ENCODE measurements at regions not wholly inside any gene's neighbourhood (a gene's known extent, or its start where the extent isn't known, plus 50 kb on each side); places are given as distances from the start of the nearest gene placed in this dataset.

DNA sequence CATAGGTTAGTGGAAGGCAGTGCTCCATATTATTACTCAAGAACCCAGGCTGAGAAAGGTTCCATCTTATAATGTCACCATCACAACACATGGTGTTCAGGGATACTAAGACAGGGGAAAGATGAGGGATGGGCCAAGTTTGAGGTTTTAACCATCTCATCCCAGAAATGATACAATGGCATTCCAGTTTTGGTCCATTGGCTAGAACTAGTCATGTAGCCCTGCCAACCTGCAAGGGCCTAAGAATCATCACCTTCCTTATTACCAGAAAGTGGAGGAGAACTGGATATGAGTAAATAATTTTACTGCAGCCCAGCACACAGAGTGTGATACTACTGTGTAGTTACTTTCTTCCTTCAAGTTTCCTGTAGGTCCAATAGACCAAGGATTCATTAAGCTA is 144.5 kb upstream of the ABCA1 start:
- no peaks in the 10 kb centered on the region for H3K27me3 ChIP-seq (ENCODE audit: control insufficient read depth, insufficient read depth, low read length)
- no peak overlapping the region for H2AFZ ChIP-seq
- H3K9me3 ChIP-seq (ENCODE audit: control insufficient read depth, low read length) = no peaks in the 10 kb centered on the region
- no peak overlapping the region for H3K27ac ChIP-seq
- H3K4me1 ChIP-seq = no peaks in the 10 kb centered on the region
- H3K79me2 ChIP-seq = no peaks in the 10 kb centered on the region
- TF ChIP-seq, protein P1, sequence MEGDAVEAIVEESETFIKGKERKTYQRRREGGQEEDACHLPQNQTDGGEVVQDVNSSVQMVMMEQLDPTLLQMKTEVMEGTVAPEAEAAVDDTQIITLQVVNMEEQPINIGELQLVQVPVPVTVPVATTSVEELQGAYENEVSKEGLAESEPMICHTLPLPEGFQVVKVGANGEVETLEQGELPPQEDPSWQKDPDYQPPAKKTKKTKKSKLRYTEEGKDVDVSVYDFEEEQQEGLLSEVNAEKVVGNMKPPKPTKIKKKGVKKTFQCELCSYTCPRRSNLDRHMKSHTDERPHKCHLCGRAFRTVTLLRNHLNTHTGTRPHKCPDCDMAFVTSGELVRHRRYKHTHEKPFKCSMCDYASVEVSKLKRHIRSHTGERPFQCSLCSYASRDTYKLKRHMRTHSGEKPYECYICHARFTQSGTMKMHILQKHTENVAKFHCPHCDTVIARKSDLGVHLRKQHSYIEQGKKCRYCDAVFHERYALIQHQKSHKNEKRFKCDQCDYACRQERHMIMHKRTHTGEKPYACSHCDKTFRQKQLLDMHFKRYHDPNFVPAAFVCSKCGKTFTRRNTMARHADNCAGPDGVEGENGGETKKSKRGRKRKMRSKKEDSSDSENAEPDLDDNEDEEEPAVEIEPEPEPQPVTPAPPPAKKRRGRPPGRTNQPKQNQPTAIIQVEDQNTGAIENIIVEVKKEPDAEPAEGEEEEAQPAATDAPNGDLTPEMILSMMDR (IDR thresholded peaks at IDR 0.05) = no peak
- no peak overlapping the region for H3K4me2 ChIP-seq (ENCODE audit: low read length)
- H3K36me3 ChIP-seq (ENCODE audit: control insufficient read depth, insufficient read depth, low read length) = no peaks in the 10 kb centered on the region
- no peak overlapping the region for H3K9ac ChIP-seq
- H3K4me3 ChIP-seq (ENCODE audit: low read depth, low read length) = no peak overlapping the region

DNA sequence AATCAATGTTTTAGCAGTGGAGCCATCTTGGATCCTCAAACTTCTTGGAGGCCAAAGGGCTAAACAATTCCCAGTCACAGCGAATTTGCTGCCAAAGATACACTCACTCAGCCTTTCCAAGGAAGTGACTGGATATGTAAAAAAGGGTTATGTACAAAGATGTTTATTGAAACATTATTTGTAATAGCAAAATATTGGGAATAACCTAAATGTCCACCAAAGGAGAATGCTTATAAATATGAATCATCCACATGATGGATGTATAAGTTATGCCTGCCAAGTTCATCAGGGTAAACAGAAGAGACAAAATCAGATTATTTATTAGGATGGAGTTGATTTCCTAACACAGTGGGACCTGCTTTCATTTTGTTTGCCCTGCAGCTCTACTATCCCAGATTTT is 145.2 kb upstream of the ABCA1 start:
- H3K4me1 ChIP-seq = no peaks in the 10 kb centered on the region
- H3K4me2 ChIP-seq (ENCODE audit: low read length) = no peak overlapping the region
- H3K27me3 ChIP-seq (ENCODE audit: control insufficient read depth, insufficient read depth, low read length) = no peaks in the 10 kb centered on the region
- TF ChIP-seq, protein P1 (IDR thresholded peaks at IDR 0.05) = no peak
- no peaks in the 10 kb centered on the region for H3K36me3 ChIP-seq (ENCODE audit: control insufficient read depth, insufficient read depth, low read length)
- no peak overlapping the region for H3K4me3 ChIP-seq (ENCODE audit: low read depth, low read length)
- no peak overlapping the region for H3K9ac ChIP-seq
- H3K79me2 ChIP-seq = no peaks in the 10 kb centered on the region
- no peaks in the 10 kb centered on the region for H3K9me3 ChIP-seq (ENCODE audit: control insufficient read depth, low read length)
- H2AFZ ChIP-seq = no peak overlapping the region
- no peak overlapping the region for H3K27ac ChIP-seq

DNA sequence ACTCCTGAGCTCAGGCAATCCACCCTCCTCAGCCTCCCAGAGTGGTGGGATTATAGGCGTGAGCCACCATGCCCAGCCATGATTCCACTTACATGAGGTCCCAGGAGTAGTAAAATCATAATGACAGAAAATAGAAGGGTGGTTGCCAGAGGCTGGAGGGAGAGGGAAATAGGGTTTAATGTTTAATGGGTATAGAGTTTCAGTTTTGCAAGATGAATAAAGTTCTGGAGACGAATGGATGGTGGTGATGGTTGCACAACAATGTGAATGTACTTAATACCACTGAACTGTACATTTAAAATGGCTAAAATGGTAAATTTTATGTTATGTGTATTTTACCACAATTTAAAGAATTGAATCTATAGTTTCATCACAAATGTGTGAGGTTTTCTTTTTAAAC is 146.5 kb upstream of the ABCA1 start:
- H3K79me2 ChIP-seq = no peaks in the 10 kb centered on the region
- no peaks in the 10 kb centered on the region for H3K27me3 ChIP-seq (ENCODE audit: control insufficient read depth, insufficient read depth, low read length)
- no peak overlapping the region for H3K4me2 ChIP-seq (ENCODE audit: low read length)

DNA sequence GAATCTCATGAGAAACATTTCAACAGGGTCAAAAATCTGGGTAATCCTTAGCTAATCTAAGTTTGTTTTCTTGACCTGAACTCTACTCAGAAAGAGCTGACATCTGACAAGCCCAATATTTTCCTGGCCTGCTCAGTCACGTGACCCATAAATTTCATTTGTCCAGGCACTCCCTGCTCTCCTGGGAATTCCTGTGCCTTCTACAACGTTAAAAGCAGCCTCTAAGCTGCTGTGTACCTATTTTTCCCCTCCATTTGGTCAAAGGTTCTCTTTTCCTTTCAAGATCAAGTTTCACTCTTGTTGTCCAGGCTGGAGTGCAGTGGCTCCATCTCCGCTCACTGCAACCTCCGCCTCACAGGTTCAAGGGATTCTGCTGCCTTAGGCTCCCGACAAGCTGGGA is 148.8 kb upstream of the ABCA1 start:
- H3K9me3 ChIP-seq (ENCODE audit: control insufficient read depth, low read length) = no peaks in the 10 kb centered on the region
- no peaks in the 10 kb centered on the region for H3K4me1 ChIP-seq
- H3K27ac ChIP-seq = no peak overlapping the region
- no peak overlapping the region for H3K4me2 ChIP-seq (ENCODE audit: low read length)
- TF ChIP-seq, protein P1 (IDR thresholded peaks at IDR 0.05) = no peak
- H3K4me3 ChIP-seq (ENCODE audit: low read depth, low read length) = no peak overlapping the region
- H3K27me3 ChIP-seq (ENCODE audit: control insufficient read depth, insufficient read depth, low read length) = no peaks in the 10 kb centered on the region
- no peak overlapping the region for H2AFZ ChIP-seq
- no peak overlapping the region for H3K9ac ChIP-seq
- H3K79me2 ChIP-seq = no peaks in the 10 kb centered on the region
- no peaks in the 10 kb centered on the region for H3K36me3 ChIP-seq (ENCODE audit: control insufficient read depth, insufficient read depth, low read length)

More for the DNA sequence above, 146.5 kb upstream of the ABCA1 start:
- no peak overlapping the region for H3K27ac ChIP-seq
- TF ChIP-seq, protein P1 (IDR thresholded peaks at IDR 0.05) = no peak
- H3K36me3 ChIP-seq (ENCODE audit: control insufficient read depth, insufficient read depth, low read length) = no peaks in the 10 kb centered on the region
- H3K9me3 ChIP-seq (ENCODE audit: control insufficient read depth, low read length) = no peaks in the 10 kb centered on the region
- H3K4me1 ChIP-seq = no peaks in the 10 kb centered on the region
- no peak overlapping the region for H2AFZ ChIP-seq
- H3K4me3 ChIP-seq (ENCODE audit: low read depth, low read length) = no peak overlapping the region
- H3K9ac ChIP-seq = no peak overlapping the region

DNA sequence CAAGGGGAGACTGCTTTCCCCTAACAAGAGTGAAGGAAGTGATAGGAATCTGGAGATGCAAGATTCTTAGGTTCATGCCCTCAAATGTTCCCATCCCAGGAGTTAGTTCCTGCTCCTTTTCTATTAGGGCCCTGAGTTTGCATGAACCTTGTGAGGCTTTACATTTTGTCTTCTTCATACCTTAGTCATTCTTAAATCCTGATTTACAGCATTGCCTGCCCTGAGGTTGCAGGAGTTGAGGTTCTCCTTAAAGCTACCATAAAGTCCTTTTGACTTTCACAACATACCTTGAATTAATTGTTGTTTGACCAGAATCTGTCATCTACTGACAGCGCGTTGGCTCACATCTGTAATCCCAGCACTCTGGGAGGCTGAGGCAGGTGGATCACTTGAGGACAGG is 151.5 kb upstream of the ABCA1 start:
- H3K4me1 ChIP-seq = no peaks in the 10 kb centered on the region
- H3K4me3 ChIP-seq (ENCODE audit: low read depth, low read length) = no peak overlapping the region
- TF ChIP-seq, protein P1 (IDR thresholded peaks at IDR 0.05) = no peak
- no peak overlapping the region for H3K27ac ChIP-seq
- H3K9ac ChIP-seq = no peak overlapping the region
- no peaks in the 10 kb centered on the region for H3K79me2 ChIP-seq
- no peak overlapping the region for H2AFZ ChIP-seq
- no peak overlapping the region for H3K4me2 ChIP-seq (ENCODE audit: low read length)
- H3K9me3 ChIP-seq (ENCODE audit: control insufficient read depth, low read length) = no peaks in the 10 kb centered on the region
- no peaks in the 10 kb centered on the region for H3K36me3 ChIP-seq (ENCODE audit: control insufficient read depth, insufficient read depth, low read length)
- H3K27me3 ChIP-seq (ENCODE audit: control insufficient read depth, insufficient read depth, low read length) = no peaks in the 10 kb centered on the region

Measured in parathyroid adenoma (tissue), 2 donors.